ENCODE measurements at regions not wholly inside any gene's neighbourhood (a gene's known extent, or its start where the extent isn't known, plus 50 kb on each side); places are given as distances from the start of the nearest gene placed in this dataset.

DNA sequence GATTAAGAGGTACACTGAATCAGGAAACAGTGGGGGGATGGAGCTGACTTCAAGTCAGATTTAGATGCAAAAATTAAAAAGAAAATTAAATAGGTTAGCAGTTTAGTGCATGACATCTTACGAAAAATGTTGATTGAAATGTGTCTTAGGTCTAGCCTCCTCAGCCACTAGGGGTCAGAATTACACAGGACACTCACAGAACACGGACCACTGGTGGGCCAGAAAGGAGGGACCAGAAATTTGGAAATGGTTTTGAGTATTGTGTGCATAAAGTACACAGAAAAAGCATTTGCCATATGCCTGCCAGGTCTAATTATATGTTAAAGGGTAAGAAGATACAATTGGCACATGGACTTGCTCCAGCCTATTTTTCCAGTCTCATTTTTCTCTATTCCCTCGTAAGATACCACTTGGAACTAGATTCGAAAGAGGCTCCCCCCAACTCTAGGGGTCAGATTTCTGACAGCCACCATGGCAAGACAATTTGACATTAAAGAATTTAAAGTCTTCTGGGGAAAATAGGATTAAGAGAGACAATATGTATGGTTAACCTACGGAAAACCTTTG is 550.2 kb upstream of the SETBP1 start (continued):
- TF ChIP-seq, protein P1, sequence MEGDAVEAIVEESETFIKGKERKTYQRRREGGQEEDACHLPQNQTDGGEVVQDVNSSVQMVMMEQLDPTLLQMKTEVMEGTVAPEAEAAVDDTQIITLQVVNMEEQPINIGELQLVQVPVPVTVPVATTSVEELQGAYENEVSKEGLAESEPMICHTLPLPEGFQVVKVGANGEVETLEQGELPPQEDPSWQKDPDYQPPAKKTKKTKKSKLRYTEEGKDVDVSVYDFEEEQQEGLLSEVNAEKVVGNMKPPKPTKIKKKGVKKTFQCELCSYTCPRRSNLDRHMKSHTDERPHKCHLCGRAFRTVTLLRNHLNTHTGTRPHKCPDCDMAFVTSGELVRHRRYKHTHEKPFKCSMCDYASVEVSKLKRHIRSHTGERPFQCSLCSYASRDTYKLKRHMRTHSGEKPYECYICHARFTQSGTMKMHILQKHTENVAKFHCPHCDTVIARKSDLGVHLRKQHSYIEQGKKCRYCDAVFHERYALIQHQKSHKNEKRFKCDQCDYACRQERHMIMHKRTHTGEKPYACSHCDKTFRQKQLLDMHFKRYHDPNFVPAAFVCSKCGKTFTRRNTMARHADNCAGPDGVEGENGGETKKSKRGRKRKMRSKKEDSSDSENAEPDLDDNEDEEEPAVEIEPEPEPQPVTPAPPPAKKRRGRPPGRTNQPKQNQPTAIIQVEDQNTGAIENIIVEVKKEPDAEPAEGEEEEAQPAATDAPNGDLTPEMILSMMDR (tag by site-specific recombination; IDR thresholded peaks at IDR 0.05), result peak; percentile 51
- TF ChIP-seq ZNF629 (tag by site-specific recombination; IDR thresholded peaks at IDR 0.05), result no peak
- TF ChIP-seq ZNF654 (tag by site-specific recombination; IDR thresholded peaks at IDR 0.05; ENCODE audit: low read depth), result peak; percentile 59
- no peak for TF ChIP-seq ZSCAN16 (tag by site-specific recombination; IDR thresholded peaks at IDR 0.05)
- no peak for TF ChIP-seq ZFP3 (tag by site-specific recombination; IDR thresholded peaks at IDR 0.05; ENCODE audit: low read depth)
- no peak for TF ChIP-seq ZNF394 (tag by site-specific recombination; IDR thresholded peaks at IDR 0.05; ENCODE audit: borderline replicate concordance)
- TF ChIP-seq, protein P2, sequence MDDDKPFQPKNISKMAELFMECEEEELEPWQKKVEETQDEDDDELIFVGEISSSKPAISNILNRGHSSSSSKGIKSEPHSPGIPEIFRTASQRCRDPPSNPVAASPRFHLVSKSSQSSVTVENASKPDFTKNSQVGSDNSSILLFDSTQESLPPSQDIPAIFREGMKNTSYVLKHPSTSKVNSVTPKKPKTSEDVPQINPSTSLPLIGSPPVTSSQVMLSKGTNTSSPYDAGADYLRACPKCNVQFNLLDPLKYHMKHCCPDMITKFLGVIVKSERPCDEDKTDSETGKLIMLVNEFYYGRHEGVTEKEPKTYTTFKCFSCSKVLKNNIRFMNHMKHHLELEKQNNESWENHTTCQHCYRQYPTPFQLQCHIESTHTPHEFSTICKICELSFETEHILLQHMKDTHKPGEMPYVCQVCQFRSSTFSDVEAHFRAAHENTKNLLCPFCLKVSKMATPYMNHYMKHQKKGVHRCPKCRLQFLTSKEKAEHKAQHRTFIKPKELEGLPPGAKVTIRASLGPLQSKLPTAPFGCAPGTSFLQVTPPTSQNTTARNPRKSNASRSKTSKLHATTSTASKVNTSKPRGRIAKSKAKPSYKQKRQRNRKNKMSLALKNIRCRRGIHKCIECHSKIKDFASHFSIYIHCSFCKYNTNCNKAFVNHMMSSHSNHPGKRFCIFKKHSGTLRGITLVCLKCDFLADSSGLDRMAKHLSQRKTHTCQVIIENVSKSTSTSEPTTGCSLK (tag by site-specific recombination; IDR thresholded peaks at IDR 0.05), result no peak
- TF ChIP-seq ZEB2 (tag by site-specific recombination; IDR thresholded peaks at IDR 0.05), result no peak
- TF ChIP-seq, protein P3, sequence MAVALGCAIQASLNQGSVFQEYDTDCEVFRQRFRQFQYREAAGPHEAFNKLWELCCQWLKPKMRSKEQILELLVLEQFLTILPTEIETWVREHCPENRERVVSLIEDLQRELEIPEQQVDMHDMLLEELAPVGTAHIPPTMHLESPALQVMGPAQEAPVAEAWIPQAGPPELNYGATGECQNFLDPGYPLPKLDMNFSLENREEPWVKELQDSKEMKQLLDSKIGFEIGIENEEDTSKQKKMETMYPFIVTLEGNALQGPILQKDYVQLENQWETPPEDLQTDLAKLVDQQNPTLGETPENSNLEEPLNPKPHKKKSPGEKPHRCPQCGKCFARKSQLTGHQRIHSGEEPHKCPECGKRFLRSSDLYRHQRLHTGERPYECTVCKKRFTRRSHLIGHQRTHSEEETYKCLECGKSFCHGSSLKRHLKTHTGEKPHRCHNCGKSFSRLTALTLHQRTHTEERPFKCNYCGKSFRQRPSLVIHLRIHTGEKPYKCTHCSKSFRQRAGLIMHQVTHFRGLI (tag by site-specific recombination; IDR thresholded peaks at IDR 0.05), result no peak
- no peak for TF ChIP-seq SP7 (tag by site-specific recombination; IDR thresholded peaks at IDR 0.05)
- no peak for TF ChIP-seq ZNF701 (tag by site-specific recombination; IDR thresholded peaks at IDR 0.05)
- TF ChIP-seq, protein P4, sequence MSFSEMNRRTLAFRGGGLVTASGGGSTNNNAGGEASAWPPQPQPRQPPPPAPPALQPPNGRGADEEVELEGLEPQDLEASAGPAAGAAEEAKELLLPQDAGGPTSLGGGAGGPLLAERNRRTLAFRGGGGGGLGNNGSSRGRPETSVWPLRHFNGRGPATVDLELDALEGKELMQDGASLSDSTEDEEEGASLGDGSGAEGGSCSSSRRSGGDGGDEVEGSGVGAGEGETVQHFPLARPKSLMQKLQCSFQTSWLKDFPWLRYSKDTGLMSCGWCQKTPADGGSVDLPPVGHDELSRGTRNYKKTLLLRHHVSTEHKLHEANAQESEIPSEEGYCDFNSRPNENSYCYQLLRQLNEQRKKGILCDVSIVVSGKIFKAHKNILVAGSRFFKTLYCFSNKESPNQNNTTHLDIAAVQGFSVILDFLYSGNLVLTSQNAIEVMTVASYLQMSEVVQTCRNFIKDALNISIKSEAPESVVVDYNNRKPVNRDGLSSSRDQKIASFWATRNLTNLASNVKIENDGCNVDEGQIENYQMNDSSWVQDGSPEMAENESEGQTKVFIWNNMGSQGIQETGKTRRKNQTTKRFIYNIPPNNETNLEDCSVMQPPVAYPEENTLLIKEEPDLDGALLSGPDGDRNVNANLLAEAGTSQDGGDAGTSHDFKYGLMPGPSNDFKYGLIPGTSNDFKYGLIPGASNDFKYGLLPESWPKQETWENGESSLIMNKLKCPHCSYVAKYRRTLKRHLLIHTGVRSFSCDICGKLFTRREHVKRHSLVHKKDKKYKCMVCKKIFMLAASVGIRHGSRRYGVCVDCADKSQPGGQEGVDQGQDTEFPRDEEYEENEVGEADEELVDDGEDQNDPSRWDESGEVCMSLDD (tag by site-specific recombination; IDR thresholded peaks at IDR 0.05), result no peak
- peak; percentile 14; the same call in 1 of the 2 replicates for TF ChIP-seq GLIS1 (tag by site-specific recombination; IDR thresholded peaks at IDR 0.05)

DNA sequence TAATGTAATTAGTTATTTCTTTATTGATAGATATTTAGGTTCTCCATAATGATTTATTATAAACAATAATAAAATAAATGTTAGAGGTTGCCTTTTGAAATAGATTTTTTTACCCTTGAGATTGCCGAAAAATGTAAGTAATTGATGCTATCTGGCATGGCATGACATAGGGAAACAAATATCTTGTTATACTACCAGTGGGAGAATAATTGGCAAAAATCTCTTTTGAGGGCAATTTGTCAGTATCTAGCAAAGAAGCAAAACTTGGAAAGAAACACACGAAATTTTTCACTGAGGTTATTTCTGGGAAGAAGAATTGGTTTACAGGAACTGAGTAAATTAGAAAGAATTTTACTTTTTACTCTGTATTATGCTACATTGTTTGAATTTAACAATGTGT is 547.2 kb upstream of the SETBP1 start:
- no peak for TF ChIP-seq ZSCAN23 (tag by site-specific recombination; IDR thresholded peaks at IDR 0.05)
- no peak overlapping the region for H3K4me3 ChIP-seq (ENCODE audit: low read depth, low read length)
- ChIA-PET CTCF (no interaction called here), POLR2A (no interaction called here)
- H3K27ac ChIP-seq (ENCODE audit: extremely low read depth, low read depth, low read length), result no peak overlapping the region
- H3K9me3 ChIP-seq (ENCODE audit: control insufficient read depth, insufficient read depth, low read depth, low read length), result no peaks in the 10 kb centered on the region
- H3K4me1 ChIP-seq (ENCODE audit: control insufficient read depth, insufficient read depth, low read length), result no peaks in the 10 kb centered on the region
- H3K36me3 ChIP-seq (ENCODE audit: control insufficient read depth in 2 of 2, insufficient read depth in 1 of 2, low read length in 2 of 2), result no peaks in the 10 kb centered on the region

DNA sequence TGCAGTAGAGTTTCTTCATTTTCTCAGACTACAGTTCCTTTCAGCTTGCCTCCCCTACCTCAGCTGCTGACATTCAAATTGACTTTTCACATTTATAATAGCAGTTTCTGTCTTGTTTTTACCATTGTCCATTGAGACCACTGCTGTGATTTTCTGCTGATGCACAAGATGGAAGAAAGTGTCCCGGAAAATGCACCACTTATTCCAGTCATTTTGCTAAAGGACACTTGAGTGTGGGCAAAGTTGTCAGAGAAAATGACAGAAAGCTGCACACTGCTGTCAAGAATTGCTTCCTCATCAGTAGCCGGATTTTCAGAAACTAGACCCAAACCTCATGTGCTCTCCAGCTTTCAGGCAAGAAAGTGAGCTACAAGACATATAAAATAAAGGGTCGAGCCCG is 546.2 kb upstream of the SETBP1 start:
- no peaks in the 10 kb centered on the region for H3K36me3 ChIP-seq (ENCODE audit: control insufficient read depth in 2 of 2, insufficient read depth in 1 of 2, low read length in 2 of 2)
- no peaks in the 10 kb centered on the region for H3K9me3 ChIP-seq (ENCODE audit: control insufficient read depth, insufficient read depth, low read depth, low read length)
- ChIA-PET POLR2A (no interaction called here), CTCF (interaction anchor here (0.7 kb wide), 2 partner anchors 16 to 324 kb away, joined by 4 read pairs; no protein-coding TSS in a partner anchor)
- H3K4me3 ChIP-seq (ENCODE audit: low read depth, low read length), result no peak overlapping the region
- H3K4me1 ChIP-seq (ENCODE audit: control insufficient read depth, insufficient read depth, low read length), result no peaks in the 10 kb centered on the region
- H3K27ac ChIP-seq (ENCODE audit: extremely low read depth, low read depth, low read length), result no peak overlapping the region
- TF ChIP-seq ZNF501 (tag by site-specific recombination; IDR thresholded peaks at IDR 0.05) (no peak), ZNF473 (tag by site-specific recombination; IDR thresholded peaks at IDR 0.05) (no peak)

Measured in HEK293 (cell line).